DND-41 (cell line): ENCODE measurements at regions not wholly inside any gene's neighbourhood (a gene's known extent, or its start where the extent isn't known, plus 50 kb on each side); places are given as distances from the start of the nearest gene placed in this dataset.
"Not testable (repeated sequence)": the region's sequence is repeated elsewhere in the genome, so short reads cannot be mapped to it uniquely, and the experiment has no call there.

Source experiments
- ATAC-seq: fragments of 200-7000 bp; cut with Tn5 transposase; 3 replicates; pipeline ENCODE4 v1.9.1; 2021; ENCODE audit warnings: low read depth; ENCODE audit not compliant: insufficient read depth
- DNase-seq: peaks from one replicate; pipeline ENCODE4 v3.0.0-alpha.2; 2020
- H2AFZ ChIP-seq: 2 replicates; pipeline ENCODE4 v1.6.0; 2012; ENCODE audit warnings: low read depth, low read length
- H3K27ac ChIP-seq: 2 replicates; pipeline ENCODE4 v1.5.1; 2012; ENCODE audit warnings: low read length, inconsistent platforms
- H3K27me3 ChIP-seq: fragments of 200-600 bp; sonication (generic); 2 replicates; pipeline ENCODE4 v1.6.0; 2012; ENCODE audit warnings: low read length, mild to moderate bottlenecking, inconsistent platforms; ENCODE audit not compliant: insufficient read depth, poor library complexity
- H3K36me3 ChIP-seq: 2 replicates; pipeline ENCODE4 v1.5.1; 2012; ENCODE audit warnings: low read length, inconsistent platforms; ENCODE audit not compliant: insufficient read depth
- H3K4me1 ChIP-seq: 2 replicates; pipeline ENCODE4 v1.5.1; 2012; ENCODE audit warnings: mild to moderate bottlenecking, low read length; ENCODE audit not compliant: insufficient read depth
- H3K4me2 ChIP-seq: 2 replicates; pipeline ENCODE4 v1.6.0; 2012; ENCODE audit warnings: mild to moderate bottlenecking, moderate library complexity, low read length, inconsistent platforms; ENCODE audit not compliant: insufficient read depth
- H3K4me3 ChIP-seq, 2 experiments: fragments of 200-600 bp in 1 of 2; shearing (Covaris generic) in 1 of 2; 2 replicates each; pipeline ENCODE4 v1.5.1; 2012 to 2016; ENCODE audit warnings: inconsistent platforms in 2 of 2, low read length in 2 of 2, mild to moderate bottlenecking in 2 of 2, low read depth in 1 of 2, moderate library complexity in 1 of 2
- H3K79me2 ChIP-seq: 2 replicates; pipeline ENCODE4 v1.6.0; 2012; ENCODE audit warnings: low read length, inconsistent platforms; ENCODE audit not compliant: insufficient read depth
- H3K9ac ChIP-seq: 2 replicates; pipeline ENCODE4 v1.6.0; 2012; ENCODE audit warnings: low read depth, mild to moderate bottlenecking, inconsistent platforms, low read length, moderate library complexity
- H3K9me3 ChIP-seq: 2 replicates; pipeline ENCODE4 v1.5.1; 2012; ENCODE audit warnings: low read length, moderate library complexity, mild to moderate bottlenecking, inconsistent platforms; ENCODE audit not compliant: insufficient read depth, severe bottlenecking
- H4K20me1 ChIP-seq: 2 replicates; pipeline ENCODE4 v1.6.0; 2012; ENCODE audit warnings: low read length; ENCODE audit not compliant: insufficient read depth
- EZH2 ChIP-seq: IDR thresholded peaks from 3 replicates; pipeline ENCODE4 v1.6.1; 2012; ENCODE audit warnings: borderline replicate concordance, low read depth, mild to moderate bottlenecking, moderate library complexity, low read length, inconsistent platforms; ENCODE audit not compliant: severe bottlenecking
- TF ChIP-seq, protein P1 (sequence below): IDR thresholded peaks from 2 replicates; pipeline ENCODE4 v1.5.1; 2012; ENCODE audit warnings: borderline replicate concordance, low read length, moderate library complexity, mild to moderate bottlenecking; ENCODE audit not compliant: poor library complexity, severe bottlenecking; ENCODE audit errors: extremely low read depth

DNA sequence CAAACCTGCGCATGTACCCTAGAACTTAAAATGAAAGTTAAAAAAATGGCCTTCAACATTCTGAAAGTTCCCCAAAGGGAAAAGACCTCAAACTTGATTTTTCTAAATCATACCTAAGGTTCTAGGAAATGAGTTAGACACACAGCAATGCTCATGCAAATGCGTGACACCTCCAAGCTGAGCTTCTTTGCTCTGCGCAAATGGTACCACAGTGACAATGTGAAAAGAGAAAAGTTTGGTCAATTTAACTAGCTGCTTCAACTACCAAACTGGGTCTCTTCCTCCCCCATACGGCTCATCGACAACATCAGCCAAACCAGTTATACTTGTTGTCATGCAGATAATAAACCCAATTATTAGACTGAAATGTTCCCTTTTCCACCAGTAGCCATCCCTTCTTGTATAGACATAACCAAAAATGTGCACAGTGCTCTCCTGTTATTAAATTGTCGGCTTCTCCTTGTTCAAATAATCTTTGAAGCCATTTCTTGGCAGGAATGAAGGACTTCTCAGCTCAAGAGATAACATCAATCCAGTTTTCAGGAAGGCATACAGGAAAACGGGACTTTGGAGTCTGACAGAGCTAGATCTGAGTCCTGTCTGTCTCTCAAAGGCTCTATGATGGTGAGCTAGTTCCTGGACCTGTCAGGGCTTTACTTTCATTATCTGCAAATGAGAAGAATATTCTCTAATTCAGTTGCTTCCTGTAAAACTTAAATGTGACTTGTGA, 185.6 kb upstream of the NR3C1 start:
- Histone ChIP-seq H3K27ac (peak overlapping the region; percentile 13), H2AFZ (peak overlapping the region; percentile 41), H3K9ac (0 out of 2 replicates have a peak overlapping the region, but pooled peaks have one; percentile 11), H3K4me3 (no peak overlapping the region), H3K79me2 (no peaks in the 10 kb centered on the region), H3K36me3 (no peaks in the 10 kb centered on the region), H3K27me3 (no peaks in the 10 kb centered on the region), H4K20me1 (no peaks in the 10 kb centered on the region), H3K4me2 (peak overlapping the region; percentile 4), H3K9me3 (no peaks in the 10 kb centered on the region), H3K4me1 (peaks cover 57% of the 10 kb centered on the region)
- DNase-seq: no peak
- TF ChIP-seq, protein P1, sequence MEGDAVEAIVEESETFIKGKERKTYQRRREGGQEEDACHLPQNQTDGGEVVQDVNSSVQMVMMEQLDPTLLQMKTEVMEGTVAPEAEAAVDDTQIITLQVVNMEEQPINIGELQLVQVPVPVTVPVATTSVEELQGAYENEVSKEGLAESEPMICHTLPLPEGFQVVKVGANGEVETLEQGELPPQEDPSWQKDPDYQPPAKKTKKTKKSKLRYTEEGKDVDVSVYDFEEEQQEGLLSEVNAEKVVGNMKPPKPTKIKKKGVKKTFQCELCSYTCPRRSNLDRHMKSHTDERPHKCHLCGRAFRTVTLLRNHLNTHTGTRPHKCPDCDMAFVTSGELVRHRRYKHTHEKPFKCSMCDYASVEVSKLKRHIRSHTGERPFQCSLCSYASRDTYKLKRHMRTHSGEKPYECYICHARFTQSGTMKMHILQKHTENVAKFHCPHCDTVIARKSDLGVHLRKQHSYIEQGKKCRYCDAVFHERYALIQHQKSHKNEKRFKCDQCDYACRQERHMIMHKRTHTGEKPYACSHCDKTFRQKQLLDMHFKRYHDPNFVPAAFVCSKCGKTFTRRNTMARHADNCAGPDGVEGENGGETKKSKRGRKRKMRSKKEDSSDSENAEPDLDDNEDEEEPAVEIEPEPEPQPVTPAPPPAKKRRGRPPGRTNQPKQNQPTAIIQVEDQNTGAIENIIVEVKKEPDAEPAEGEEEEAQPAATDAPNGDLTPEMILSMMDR: no peak
- TF ChIP-seq EZH2: no peak
- 0 out of 3 replicates have a peak, but pooled peaks have one; percentile 12 for ATAC-seq

- not testable (repeated sequence) for H3K4me2 ChIP-seq, H2AFZ ChIP-seq, H3K9me3 ChIP-seq, ATAC-seq, H3K36me3 ChIP-seq, H3K27me3 ChIP-seq, H3K9ac ChIP-seq, H3K4me3 ChIP-seq, H3K27ac ChIP-seq, H4K20me1 ChIP-seq, DNase-seq, H3K79me2 ChIP-seq
- peaks cover 57% of the 10 kb centered on the region for H3K4me1 ChIP-seq
Observed at GRCh38 chr5:143588121-143588520, 184.6 kb upstream of the NR3C1 start.

DNA sequence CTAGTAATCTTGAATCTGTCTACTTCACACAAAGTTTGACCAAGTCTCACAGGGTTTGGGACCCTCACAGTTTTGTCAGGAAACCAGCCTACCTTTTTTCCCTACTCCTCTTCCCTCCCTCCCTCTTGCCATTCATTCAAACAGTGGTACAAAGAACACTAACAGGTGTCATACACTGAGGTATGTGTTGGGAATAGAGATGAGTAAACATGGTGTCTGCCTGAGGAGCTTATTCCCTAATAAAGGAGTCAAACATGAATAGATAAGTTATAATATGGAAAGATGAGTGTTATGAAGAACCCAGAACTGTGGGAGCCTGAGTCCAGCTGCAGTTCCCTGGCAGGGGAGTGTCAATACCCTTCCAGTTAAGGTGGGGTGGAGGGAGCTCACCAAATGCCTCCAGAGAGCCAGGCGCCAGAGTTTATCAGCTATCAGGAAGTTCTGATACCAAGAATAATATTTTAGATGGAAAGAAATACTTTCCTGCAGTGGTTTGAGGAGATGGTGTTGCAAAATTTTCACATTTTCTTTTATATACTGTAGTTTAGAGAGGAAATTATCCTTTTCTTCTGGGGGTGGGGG, 183.4 kb upstream of the NR3C1 start:
- Histone ChIP-seq H3K79me2 (no peaks in the 10 kb centered on the region), H3K36me3 (no peaks in the 10 kb centered on the region), H3K9ac (no peak overlapping the region), H3K27ac (peak overlapping the region; percentile 23), H3K9me3 (no peaks in the 10 kb centered on the region), H3K4me2 (no peak overlapping the region), H4K20me1 (no peaks in the 10 kb centered on the region), H2AFZ (no peak overlapping the region), H3K27me3 (no peaks in the 10 kb centered on the region), H3K4me1 (peaks cover 56% of the 10 kb centered on the region), H3K4me3 (no peak overlapping the region)
- no peak for ATAC-seq
- TF ChIP-seq, protein P1: no peak
- TF ChIP-seq EZH2: no peak
- no peak for DNase-seq

DNA sequence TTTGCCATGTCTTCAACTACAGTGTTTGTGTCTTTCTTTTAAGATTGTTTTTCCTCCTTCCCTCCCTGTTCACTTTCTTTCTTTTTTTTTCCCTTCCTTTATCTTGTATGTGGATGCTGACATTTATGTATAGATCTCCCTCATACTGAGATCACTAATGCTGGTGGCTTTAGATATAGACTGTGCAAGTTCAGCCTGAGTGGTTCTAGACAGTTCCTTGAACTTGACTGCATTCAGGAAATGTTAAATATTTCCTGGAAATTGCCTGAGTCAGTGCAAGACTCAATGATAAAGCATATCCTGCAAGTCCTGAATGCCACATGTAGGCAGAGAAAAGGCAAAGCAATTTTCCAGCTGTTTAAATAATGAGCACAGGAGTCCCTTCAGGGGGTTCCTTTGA, 182.5 kb upstream of the NR3C1 start:
- Histone ChIP-seq H3K36me3 (no peaks in the 10 kb centered on the region), H3K4me2 (no peak overlapping the region), H3K9me3 (no peaks in the 10 kb centered on the region), H3K79me2 (no peaks in the 10 kb centered on the region), H3K4me1 (peaks cover 54% of the 10 kb centered on the region), H2AFZ (peak overlapping the region; percentile 4; the same call in 1 of the 2 replicates), H3K27ac (peak overlapping the region; percentile 23), H4K20me1 (no peaks in the 10 kb centered on the region), H3K4me3 (no peak overlapping the region), H3K27me3 (no peaks in the 10 kb centered on the region), H3K9ac (no peak overlapping the region)
- no peak for DNase-seq
- TF ChIP-seq, protein P1: no peak
- no peak for TF ChIP-seq EZH2
- ATAC-seq: peak; percentile 72
